ENCODE measurements at regions not wholly inside any gene's neighbourhood (a gene's known extent, or its start where the extent isn't known, plus 50 kb on each side); places are given as distances from the start of the nearest gene placed in this dataset.

DNA sequence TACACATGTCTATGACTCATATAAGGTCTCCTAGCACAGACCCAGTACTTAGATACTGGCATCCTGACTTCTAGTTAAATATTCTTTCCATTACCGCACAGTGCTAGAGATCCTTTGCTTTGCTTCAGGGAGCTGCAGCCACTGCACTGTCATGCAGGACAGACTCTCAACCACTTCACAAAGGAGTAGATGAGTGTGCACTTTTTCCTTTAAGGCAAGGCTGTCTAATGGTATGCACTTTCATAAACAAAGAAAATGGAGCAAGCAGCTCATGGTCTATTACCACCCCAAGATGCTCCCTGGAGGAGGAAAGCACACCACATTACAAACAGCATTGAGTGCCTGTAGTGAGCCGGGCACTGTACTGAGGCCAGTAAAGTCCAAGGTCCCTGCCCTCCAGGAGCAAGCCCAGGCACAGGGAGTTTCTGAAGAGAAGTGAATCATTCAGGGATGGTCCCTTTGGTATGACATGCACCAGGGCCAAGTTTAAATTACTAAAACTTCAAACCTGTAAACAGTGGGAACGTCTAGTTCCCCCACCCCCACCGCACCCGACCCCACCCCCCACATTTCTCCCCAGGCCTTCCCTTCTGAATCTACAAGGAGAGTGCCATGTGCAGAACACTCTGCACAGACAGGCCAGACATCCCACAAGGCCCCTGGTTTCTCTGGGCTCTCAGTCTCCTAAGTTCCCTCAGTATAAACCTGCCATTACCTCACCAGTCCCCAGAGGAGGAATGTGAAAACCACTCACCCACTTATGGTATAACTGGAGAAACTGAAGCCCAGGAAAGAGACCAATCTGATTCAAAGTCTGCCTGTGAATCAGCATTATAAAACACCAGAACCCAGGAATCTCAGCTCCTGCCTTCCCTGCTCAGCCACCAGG lies 107.8 kb upstream of the BCL6 start:
- ChIA-PET CTCF (no interaction called here), POLR2A (no interaction called here)
- FAIRE-seq, result no peak
- BruUV-seq (replicated peaks), result no TSS peak
- Histone ChIP-seq H3K4me1 (ENCODE audit: control insufficient read depth, extremely low read depth, insufficient read depth, low read length) (no peaks in the 10 kb centered on the region), H3K9me1 (replicated peaks; ENCODE audit: control insufficient read depth, extremely low read depth, insufficient read depth, low read length) (no peaks in the 10 kb centered on the region), H3K27ac (ENCODE audit: insufficient read depth, low read depth, low read length) (no peak overlapping the region), H3K79me2 (ENCODE audit: control insufficient read depth, insufficient read depth, low read length) (no peaks in the 10 kb centered on the region), H2AFZ (ENCODE audit: low read depth, low read length) (no peak overlapping the region), H3K36me3 (ENCODE audit: control insufficient read depth in 2 of 2, extremely low read depth in 1 of 2, insufficient read depth in 2 of 2, low read length in 2 of 2) (no peaks in the 10 kb centered on the region), H3K4me2 (ENCODE audit: insufficient read depth, low read length) (no peak overlapping the region), H3K27me3 (ENCODE audit: control insufficient read depth in 2 of 2, insufficient read depth in 2 of 2, low read length in 2 of 2) (peaks cover 0 to 13% of the 10 kb centered on the region in 2 experiments), H3K9me3 (replicated peaks; ENCODE audit: control insufficient read depth, insufficient read depth, low read length) (no peaks in the 10 kb centered on the region), H4K20me1 (replicated peaks; ENCODE audit: control insufficient read depth, extremely low read depth, insufficient read depth, low read length) (no peaks in the 10 kb centered on the region), H3K4me3 (replicated peaks in 1 of 3; ENCODE audit: insufficient read depth in 1 of 3, low read depth in 1 of 3, low read length in 3 of 3) (no peak overlapping the region), H3K9ac (replicated peaks; ENCODE audit: extremely low read depth, insufficient read depth, low read length) (no peak overlapping the region)
- no peak for TF ChIP-seq EZH2 (IDR thresholded peaks at IDR 0.05; ENCODE audit: borderline replicate concordance, low read depth, low read length, severe bottlenecking)
- TF ChIP-seq POLR2A (IDR thresholded peaks at IDR 0.05; ENCODE audit: low read depth, low read length), result no peak
- TF ChIP-seq, protein P1, sequence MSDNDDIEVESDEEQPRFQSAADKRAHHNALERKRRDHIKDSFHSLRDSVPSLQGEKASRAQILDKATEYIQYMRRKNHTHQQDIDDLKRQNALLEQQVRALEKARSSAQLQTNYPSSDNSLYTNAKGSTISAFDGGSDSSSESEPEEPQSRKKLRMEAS (IDR thresholded peaks at IDR 0.05; ENCODE audit: insufficient read depth, insufficient read length), result no peak
- TF ChIP-seq JUN (IDR thresholded peaks at IDR 0.05; ENCODE audit: borderline replicate concordance, insufficient read depth, insufficient read length, low read depth), result no peak
- no peak for TF ChIP-seq POLR2AphosphoS5 (IDR thresholded peaks at IDR 0.05; ENCODE audit: insufficient read depth, low read depth, low read length)
- intact Hi-C loops (cut with micrococcal nuclease) (no loop called here), dilution Hi-C loops (cut with MboI; ENCODE audit: extremely low pct_ligation_motif_present, low sequenced_read_pairs) (no loop called here)
- DNase-seq (ENCODE audit: low read depth, low spot score), result no peak

DNA sequence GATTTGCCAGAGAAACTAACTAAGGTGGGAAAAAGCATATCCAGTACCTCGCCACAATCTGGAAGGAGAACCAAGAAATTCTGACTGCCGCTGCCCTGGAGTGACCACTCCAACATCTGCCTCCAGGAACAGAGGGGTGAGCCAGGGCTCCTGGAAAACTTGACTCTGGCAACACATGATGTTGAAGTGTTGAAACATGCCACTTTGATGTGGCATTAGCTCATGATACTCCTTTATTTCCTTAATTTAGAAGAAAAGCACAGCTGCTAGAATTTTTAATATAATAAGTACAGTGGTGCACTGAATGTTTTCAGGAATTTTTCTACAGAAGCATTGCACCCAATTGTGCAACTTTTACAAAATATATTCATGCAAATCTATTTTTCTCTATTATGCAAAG lies 109.9 kb upstream of the BCL6 start:
- H3K27me3 ChIP-seq (ENCODE audit: control insufficient read depth in 2 of 2, insufficient read depth in 2 of 2, low read length in 2 of 2), result peaks cover 0 to 15% of the 10 kb centered on the region in 2 experiments
- H3K4me2 ChIP-seq (ENCODE audit: insufficient read depth, low read length), result no peak overlapping the region
- H3K79me2 ChIP-seq (ENCODE audit: control insufficient read depth, insufficient read depth, low read length), result no peaks in the 10 kb centered on the region
- no peak overlapping the region for H3K27ac ChIP-seq (ENCODE audit: insufficient read depth, low read depth, low read length)
- no peaks in the 10 kb centered on the region for H3K36me3 ChIP-seq (ENCODE audit: control insufficient read depth in 2 of 2, extremely low read depth in 1 of 2, insufficient read depth in 2 of 2, low read length in 2 of 2)
- intact Hi-C loops (cut with micrococcal nuclease) (no loop called here), dilution Hi-C loops (cut with MboI; ENCODE audit: extremely low pct_ligation_motif_present, low sequenced_read_pairs) (no loop called here)
- no peaks in the 10 kb centered on the region for H3K4me1 ChIP-seq (ENCODE audit: control insufficient read depth, extremely low read depth, insufficient read depth, low read length)
- no peak overlapping the region for H2AFZ ChIP-seq (ENCODE audit: low read depth, low read length)
- H3K9ac ChIP-seq (replicated peaks; ENCODE audit: extremely low read depth, insufficient read depth, low read length), result no peak overlapping the region
- ChIA-PET POLR2A (no interaction called here), CTCF (no interaction called here)
- no peaks in the 10 kb centered on the region for H4K20me1 ChIP-seq (replicated peaks; ENCODE audit: control insufficient read depth, extremely low read depth, insufficient read depth, low read length)
- H3K9me3 ChIP-seq (replicated peaks; ENCODE audit: control insufficient read depth, insufficient read depth, low read length), result no peaks in the 10 kb centered on the region
- no peaks in the 10 kb centered on the region for H3K9me1 ChIP-seq (replicated peaks; ENCODE audit: control insufficient read depth, extremely low read depth, insufficient read depth, low read length)
- DNase-seq (ENCODE audit: low read depth, low spot score) (no peak), FAIRE-seq (no peak)
- no peak overlapping the region for H3K4me3 ChIP-seq (replicated peaks in 1 of 3; ENCODE audit: insufficient read depth in 1 of 3, low read depth in 1 of 3, low read length in 3 of 3)
- TF ChIP-seq POLR2AphosphoS5 (IDR thresholded peaks at IDR 0.05; ENCODE audit: insufficient read depth, low read depth, low read length), result no peak
- no peak for TF ChIP-seq FOS (IDR thresholded peaks at IDR 0.05; ENCODE audit: borderline replicate concordance, insufficient read depth, low read length)
- TF ChIP-seq MYC (IDR thresholded peaks at IDR 0.05; ENCODE audit: low read depth, low read length), result no peak
- TF ChIP-seq, protein P2, sequence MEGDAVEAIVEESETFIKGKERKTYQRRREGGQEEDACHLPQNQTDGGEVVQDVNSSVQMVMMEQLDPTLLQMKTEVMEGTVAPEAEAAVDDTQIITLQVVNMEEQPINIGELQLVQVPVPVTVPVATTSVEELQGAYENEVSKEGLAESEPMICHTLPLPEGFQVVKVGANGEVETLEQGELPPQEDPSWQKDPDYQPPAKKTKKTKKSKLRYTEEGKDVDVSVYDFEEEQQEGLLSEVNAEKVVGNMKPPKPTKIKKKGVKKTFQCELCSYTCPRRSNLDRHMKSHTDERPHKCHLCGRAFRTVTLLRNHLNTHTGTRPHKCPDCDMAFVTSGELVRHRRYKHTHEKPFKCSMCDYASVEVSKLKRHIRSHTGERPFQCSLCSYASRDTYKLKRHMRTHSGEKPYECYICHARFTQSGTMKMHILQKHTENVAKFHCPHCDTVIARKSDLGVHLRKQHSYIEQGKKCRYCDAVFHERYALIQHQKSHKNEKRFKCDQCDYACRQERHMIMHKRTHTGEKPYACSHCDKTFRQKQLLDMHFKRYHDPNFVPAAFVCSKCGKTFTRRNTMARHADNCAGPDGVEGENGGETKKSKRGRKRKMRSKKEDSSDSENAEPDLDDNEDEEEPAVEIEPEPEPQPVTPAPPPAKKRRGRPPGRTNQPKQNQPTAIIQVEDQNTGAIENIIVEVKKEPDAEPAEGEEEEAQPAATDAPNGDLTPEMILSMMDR (IDR thresholded peaks at IDR 0.05; ENCODE audit: extremely low read depth in 1 of 2, insufficient read depth in 1 of 2, low read depth in 1 of 2, low read length in 2 of 2), result no peak
- TF ChIP-seq GATA2 (IDR thresholded peaks at IDR 0.05; ENCODE audit: insufficient read depth, insufficient read length, low read depth, low read length), result no peak
- no peak for TF ChIP-seq JUN (IDR thresholded peaks at IDR 0.05; ENCODE audit: borderline replicate concordance, insufficient read depth, insufficient read length, low read depth)
- TF ChIP-seq, protein P1 (IDR thresholded peaks at IDR 0.05; ENCODE audit: insufficient read depth, insufficient read length), result no peak
- TF ChIP-seq POLR2A (IDR thresholded peaks at IDR 0.05; ENCODE audit: low read depth, low read length), result no peak
- TF ChIP-seq EZH2 (IDR thresholded peaks at IDR 0.05; ENCODE audit: borderline replicate concordance, low read depth, low read length, severe bottlenecking), result no peak
- BruUV-seq (replicated peaks), result no TSS peak
